LHCN-M2 (cell line): ENCODE measurements at regions not wholly inside any gene's neighbourhood (a gene's known extent, or its start where the extent isn't known, plus 50 kb on each side); places are given as distances from the start of the nearest gene placed in this dataset.

Experiments
- DNase-seq: peaks from one replicate; pipeline ENCODE4 v3.0.0-alpha.2; 2012; ENCODE audit warnings: low read depth

DNA sequence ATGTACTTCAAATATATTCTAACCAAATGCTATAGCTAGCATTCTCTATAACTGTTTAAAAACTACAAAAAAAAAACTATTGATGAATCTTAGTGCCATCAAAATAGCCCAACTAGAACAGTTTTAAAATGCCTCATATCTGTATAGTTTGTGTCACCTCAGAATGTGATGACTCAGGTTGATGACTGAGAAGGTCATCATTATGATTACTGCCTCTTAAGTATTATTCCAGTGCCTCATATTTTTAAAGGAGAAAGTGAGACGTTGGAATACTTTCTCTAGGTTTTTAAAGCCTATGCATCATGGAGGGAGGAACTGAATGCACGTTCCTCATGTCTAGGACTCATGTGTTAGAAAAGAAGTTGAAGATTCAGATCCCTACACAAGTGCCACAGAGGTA, 88.2 kb downstream of the TMA16 start:
- DNase-seq = peak; percentile 29

DNA sequence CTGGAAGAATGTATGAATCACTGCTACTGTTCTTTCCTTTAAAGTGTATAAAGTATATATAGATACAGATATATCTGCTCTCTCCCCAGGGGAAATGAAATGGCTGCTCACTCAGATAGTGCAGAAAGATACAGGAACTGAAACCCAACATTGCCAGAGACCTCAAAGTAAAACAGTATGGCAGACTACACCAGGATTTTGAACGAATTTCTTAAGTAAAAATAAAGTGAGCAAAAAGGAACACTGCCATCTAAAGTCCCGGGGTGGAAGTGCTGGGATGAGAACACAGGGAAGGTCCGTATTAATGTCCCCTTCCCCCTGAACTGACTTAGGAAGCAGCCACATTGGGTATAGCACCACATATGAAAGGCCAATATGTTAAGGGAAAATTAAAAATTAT, 93.4 kb downstream of the TMA16 start:
- peak; percentile 26 for DNase-seq

DNA sequence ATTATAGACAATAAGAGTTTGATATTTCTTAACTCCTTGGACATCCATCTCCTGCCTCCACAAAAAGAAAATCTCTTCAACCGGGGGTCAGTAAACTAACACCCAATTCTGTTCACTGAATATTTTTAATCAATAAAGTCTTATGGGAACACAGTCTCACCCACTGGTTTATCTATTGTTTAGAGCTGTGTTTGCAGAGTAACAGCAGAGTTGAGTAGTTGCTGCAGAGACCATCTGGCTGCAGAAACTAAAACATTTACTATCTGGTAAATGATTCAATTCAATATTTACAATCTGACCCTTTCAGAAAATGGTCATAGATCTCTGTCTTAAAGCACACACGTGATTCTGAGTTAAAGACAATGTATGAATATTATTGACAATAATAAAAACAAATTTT, 94.0 kb downstream of the TMA16 start:
- no peak for DNase-seq

DNA sequence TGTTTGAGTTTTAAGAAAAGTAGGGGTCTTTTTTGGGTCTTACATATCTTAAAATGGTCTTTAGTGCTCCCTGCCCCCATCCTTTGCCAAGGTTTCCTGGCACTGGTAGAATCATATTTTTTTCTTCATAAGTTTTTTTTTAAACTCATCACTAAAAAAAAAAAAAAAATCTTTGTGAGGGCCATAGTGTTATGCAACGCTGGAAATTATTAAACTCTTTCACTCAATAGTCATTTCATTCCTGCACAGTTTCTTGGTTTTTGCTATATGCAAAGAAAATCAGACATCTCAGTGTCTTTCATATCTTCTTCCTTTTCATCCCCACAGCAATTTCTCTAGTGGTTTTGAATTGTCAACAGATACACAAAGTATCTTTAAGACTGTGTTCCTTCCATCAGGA, 95.6 kb downstream of the TMA16 start:
- DNase-seq = no peak

DNA sequence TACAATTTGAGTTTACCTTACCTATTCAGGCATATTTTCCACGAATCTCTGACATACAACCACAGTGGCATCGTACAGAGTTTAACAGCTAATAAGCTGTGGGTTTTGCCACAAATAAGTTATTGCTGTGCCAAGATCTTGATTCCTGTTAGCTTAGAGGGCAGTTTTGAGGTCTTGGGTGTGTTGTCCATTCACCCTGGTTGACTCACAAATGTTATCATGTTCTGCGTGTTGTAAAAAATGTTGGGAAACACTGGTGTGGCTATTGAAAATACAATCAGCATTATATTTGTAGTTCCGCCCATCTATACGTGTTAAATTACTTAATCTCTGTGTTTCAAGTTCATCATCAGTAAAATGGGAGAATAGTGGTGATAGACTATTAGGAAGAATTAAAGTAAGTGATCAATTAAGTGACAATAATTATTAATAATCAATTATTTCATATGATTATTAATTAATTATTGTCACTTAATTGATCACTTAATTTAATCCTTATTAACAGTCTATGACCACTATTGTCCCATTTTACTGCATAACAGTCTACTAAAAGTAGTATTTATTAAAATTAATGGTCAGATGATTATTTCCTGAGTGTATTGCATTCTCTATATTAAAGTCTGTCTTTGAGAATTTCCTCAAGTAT, 96.3 kb downstream of the TMA16 start:
- peak; percentile 62 for DNase-seq

DNA sequence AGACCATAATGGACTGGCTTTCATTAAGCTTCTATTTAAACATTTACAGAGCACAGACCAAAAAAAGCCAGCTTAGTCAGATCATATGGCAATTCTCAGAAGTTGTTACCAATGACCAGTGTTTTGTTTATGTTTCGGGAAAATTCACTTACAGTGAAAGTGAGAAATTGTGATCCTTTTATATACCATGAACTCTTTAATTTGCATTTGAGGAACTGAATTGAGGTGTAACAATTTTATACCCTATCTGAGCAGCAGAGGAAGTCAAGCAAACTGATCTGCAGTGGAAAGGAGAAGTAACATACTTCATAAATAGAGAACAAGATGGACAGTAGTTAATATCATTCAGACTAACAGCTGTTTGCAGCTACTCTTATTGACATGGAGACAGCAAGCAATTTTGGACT, 97.1 kb downstream of the TMA16 start:
- no peak for DNase-seq

DNA sequence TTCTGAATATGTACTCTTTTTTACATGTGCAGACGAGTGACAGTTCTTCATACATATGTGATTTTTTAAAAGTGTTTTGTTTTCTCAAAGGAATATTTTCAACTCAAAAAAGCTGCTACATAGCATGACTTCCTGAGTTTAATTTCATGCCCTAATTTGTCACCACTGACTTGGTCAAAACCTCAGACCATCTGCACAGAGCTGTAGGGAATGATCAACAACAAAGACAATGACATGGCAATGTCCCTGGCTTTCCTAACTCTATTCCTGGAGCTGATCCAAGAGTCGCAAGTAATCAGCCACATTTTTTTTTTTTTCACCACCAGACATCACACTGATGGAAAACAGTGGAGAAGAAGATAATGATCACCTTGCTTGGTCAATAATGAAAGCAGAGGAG, 97.7 kb downstream of the TMA16 start:
- DNase-seq = peak; percentile 14

DNA sequence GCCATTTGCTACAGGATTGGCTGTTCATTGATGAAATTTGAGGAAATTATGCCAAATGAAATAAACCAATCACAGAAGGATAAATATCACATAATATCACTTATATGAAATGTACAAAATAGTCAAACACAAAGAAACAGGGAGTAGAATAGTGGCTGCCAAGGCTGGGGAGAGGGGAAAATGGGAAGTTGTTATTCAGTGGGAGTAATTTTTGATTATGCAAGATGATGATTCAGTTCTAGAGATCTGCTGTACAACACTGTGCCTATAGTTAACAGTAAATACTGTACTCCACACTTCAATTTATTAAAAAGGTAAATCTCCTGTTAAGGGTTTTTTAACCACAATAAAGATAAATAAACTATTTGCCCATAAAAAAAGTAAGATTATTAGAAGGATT, 101.1 kb downstream of the TMA16 start:
- no peak for DNase-seq

DNA sequence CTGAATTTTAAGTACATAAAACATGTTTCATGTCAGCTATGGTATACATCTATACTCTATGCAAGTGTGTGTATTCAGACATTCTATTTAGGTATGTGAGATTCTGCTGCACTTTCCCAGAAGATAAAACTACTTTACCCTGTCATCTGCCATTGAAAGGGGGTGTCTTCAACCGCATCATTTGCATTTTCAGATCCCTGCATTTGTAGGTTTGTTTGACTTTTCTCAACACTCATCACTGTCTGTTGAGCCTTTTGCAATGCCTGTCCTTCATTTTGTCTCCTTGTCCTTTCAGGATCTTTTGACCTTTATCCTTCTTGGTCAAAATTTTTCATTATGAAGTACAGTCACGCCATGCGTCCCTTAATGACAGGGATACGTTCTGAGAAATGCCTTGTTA, 103.5 kb downstream of the TMA16 start:
- DNase-seq = no peak

DNA sequence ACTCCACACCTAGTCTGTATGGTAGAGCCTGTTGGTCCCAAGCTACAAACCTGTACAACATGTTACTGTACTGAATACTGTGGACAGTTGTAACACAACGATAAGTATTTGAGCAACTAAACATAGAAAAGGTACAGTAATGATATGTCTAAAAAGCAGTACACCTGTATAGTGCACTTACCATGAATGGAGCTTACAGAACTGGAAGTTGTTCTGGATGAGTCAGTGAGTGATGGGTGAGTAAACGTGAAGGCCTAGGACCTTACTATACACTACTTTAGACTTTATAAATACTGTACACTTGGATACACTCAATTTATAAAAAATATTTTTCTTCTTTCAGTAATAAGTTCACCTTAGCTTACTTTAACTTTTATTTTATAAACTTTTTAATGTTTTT, 104.0 kb downstream of the TMA16 start:
- no peak for DNase-seq

DNA sequence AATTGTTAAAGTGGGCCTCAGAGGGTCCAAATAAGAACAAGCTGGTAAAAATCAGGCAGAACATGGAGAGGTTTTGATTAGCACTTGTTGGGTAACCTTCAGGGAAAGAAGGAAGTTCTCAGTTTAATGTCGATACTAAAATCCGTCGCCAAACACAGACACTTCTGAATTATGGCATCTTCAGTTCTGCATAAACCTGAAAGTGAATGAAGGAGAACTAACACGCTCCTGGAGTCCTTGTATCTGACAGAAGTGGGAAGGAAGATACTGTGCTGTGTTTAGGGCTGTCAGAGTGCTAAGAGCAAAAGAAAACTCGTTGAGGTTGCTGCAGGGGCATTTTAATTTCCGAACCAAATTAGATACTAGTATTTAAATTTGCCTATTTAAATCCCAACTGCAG, 106.2 kb downstream of the TMA16 start:
- DNase-seq = no peak

DNA sequence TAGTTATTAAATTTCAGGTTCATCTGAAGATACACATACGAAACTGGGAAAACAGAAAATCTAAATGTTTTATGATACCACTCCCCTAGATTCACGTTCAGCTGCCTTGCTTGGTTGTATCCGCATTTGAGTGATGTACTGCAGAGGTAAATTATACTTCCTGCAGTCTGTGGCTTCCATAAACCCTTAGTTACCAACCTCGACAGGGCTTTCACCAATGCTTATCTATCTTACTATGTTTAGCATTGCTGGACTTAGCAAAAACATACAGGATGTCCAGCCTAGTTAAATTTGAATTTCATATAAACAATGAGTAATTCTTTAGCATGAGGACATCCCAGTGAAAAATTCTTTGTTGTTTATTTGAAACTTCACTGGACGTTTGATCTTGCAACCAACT, 108.8 kb downstream of the TMA16 start:
- DNase-seq = no peak

DNA sequence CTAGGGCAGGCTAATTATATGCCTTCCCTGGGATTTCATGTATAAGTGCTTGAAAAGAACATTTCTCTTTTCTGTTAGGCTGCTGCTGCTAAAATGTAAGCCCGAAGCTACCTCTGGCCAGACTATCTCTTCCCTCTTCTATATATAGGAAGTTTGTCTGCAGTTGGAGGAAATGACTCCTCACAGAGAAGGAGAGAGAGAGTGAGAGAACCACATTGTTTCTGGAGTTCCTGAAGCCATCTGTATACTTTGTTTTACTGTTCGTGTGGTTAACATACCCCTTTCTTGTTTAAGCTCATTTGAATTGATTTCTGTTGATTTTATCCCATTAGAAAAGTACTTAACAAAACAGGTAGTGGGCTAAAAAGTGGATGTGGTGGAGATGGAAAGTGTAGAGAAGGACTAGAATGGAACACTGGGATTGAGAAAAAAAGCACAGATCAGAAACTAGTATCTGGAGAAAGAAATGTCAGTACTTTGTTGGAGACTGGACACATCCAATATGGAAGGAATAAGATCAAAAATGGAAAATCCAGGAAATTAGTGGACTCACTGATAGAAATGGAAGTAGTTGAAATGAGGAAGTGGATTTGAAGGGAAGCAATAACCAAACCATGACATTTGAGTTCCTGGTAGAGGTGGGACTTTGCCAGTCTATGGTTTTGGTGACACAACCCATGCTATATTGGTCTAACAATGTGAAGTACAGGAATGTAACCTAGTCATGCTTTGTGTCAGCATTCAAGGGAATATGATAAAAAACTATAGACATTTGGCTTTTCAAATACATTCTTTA, 112.6 kb downstream of the TMA16 start:
- no peak for DNase-seq

DNA sequence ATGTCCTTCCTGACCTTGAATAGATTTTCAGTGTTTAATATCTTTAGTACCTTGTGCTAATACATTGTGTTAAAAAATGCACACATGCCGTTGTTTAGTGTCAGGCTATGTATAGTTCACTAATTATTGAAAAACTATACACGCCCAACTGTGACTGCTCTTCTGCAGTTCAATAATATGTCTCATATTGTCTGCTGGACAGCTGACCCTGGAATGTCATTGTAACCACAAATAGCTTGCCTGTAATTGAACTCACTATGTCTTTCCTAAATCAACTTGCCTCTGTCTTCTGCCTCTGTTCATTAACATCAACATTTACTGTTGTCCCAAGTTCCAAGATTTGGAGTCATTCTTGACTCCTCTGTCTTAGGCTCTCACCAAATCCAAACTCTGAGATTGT, 114.5 kb downstream of the TMA16 start:
- no peak for DNase-seq

DNA sequence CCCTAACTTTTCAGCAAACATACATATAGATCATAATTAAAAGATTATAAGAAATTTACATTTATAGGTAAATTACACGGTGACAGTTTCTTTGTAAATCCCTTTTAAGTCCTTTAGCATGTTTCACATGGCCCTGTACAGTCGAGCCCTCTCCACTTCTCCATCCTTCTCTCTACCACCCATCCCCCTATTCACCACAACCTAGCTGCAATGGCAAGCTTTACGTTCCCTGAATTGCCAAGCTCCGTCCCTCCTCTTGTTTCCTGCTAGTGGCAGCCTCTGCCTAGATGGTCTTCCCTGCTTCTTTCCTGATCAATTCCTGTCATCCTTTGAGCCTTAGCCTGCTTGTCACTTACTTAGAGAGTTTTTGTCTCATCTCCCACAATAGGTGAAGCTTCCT, 116.2 kb downstream of the TMA16 start:
- no peak for DNase-seq

DNA sequence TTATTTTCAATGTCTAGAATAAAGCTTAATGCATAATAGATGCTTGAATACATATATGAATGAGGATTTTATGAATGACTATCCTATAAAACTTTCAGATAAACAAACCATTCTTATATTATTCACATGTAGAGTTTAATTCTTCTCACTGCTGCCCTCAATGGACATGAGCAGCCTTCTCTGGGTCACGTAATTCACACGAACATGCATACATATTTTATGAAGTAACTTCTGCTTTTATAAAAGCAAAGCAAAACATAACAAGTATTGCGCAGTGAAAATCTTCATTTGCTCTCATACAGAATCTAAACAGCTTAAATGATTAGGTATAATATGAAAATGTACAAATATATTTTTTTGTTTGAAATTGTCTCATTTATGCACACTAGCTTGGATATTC, 116.7 kb downstream of the TMA16 start:
- no peak for DNase-seq

DNA sequence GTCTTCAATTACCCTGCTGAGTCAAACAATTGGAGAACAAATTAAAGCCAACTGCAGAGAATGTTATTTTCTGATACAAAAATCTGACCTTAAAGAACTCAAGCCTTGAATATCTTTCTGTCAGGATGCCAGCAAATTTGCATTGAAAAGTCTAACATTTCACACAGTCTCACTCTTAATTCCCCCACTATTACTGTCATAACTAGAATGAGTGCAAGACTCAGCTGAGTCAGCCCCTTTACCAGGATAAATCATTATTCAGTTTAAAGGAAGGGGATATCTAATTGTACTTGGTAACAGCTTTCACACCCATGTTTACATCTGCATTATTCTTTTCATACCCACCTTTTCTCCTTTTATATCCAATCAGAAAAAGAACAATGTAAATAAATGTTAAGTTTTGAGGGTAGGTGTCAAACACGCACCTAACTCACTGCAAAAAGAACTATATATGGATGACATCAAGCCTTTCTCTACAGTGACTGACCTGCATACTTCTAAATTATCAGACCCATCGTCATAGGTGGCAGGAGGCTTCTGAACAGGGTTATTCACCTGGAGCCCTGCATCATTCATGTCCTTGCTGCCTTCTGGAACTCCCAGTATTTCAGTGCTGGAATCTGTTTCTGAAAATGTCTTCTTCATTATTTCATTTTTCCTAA, 117.4 kb downstream of the TMA16 start:
- no peak for DNase-seq

DNA sequence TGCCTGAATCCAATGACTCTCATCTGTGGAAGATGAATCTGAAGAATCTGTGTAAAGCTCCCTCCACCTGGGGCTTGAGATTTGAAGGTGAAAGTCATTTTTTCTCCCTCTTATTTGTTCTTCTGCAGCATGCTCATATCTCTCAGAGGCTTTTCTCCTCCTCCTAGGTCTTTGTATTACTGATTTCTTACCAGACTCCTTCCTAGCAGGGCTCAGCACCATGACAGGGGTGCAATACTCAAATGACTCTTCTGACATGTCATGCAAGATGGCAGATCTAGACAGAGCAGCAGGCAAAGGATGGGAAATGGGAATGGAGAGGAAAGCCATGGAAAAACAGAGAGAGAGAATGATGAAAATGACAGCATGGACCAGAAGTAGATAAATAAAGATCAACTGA, 118.3 kb downstream of the TMA16 start:
- DNase-seq = no peak

DNA sequence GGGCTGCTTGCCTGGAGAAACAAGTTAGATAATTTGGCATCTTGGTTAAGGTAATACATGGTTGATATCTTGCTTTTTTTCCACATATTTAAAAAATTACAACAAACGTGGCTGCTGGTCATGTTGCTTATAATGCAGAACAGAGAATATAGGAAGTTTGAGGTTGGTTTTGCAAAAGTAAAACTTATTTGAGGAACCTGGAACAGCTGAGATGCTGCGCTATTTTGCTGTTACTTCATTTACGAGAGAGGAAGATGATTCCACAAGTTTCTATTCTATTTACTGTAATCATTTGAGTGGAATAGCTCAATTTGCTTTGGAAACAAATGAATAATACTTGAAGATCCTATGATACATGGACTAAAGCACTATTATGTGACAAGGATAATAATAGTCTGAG, 118.9 kb downstream of the TMA16 start:
- no peak for DNase-seq

DNA sequence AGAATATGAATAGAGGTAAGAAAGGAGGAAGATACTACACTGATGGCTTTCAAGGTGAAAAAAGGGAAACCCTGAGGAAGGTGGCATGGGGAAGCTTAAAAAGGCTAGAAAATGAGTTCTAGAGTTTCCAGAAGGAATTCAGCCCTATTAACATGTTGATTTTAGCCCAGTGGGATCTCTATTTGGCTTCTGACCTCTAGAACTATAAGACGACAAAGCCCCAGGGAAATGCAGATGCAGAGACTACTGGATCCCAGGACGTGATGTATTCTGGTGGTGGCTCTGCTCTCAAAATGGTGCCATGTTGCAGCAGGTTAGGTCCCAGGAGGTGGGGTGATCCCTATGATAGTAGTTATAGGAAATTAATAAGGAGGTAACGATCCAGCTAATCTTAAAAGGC, 120.4 kb downstream of the TMA16 start:
- DNase-seq = no peak

DNA sequence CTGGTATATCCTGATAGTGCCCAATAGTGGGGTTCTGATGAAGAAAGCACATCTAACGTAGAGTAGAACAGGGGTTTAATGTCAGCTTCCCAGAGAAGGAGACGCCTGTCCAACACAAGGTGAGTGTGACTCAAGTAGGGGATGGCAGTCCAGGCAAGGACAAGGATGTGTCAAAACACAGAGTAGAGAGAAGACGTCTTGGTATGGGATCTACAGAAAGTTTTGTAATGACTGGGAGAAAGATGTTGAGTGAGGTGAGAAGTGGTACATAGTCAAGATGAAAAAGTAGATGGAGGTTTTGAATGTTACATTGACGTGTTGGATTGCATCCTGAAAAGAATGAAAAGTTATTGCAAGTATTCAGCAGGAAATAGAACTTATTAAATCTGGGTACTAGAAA, 124.4 kb downstream of the TMA16 start:
- no peak for DNase-seq

DNA sequence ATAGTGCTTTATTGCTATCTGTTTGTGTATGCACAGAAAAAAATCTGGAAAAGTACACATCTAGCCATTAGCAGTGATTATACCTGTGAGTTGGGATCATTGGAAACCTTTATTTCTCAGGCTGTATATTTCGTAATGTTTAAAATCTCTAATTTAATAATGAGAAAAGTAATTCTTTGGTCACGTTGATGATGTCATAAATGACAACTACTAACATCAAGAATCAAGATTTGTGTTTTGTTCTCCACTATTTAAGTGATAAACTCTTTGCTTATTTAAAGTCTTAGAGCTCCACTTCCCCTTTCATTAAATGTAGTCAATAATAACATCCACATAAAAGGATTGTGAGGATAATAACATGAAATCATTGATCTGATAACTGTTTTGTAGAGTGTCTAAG, 126.2 kb downstream of the TMA16 start:
- no peak for DNase-seq

DNA sequence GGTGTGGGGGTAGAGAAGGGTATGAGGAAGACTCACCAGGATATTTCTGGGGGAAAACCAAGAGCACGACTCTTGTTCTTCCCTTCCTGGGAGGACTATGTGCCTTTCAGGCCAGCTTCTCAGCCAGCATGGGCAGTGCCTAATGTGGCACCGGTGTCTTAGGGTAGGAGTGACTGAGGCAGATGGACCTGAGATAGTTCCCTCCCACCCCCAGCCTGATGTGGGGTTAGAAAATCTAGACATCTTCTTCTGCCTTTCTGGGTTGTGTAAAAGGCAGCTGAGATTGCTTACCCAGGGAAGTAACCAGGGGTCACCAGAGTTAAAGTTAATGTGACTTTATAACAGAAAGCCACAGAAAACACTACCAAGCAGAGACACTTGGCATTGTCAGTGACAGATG, 127.3 kb downstream of the TMA16 start:
- DNase-seq = no peak
